Suprapubic skin (tissue), 4 donors: ENCODE measurements at regions not wholly inside any gene's neighbourhood (a gene's known extent, or its start where the extent isn't known, plus 50 kb on each side); places are given as distances from the start of the nearest gene placed in this dataset.

Experiments
- DNase-seq, 2 donors: peaks; one replicate each; pipeline ENCODE4 v3.0.0-alpha.2; 2019; ENCODE audit warnings: low spot score in 2 of 2
- H3K27ac ChIP-seq: fragments of 200-600 bp; sonication (generic); one replicate; pipeline ENCODE4 v1.5.1; 2019
- H3K27me3 ChIP-seq: fragments of 200-600 bp; sonication (generic); one replicate; pipeline ENCODE4 v1.5.1; 2019
- H3K36me3 ChIP-seq: fragments of 200-600 bp; sonication (generic); one replicate; pipeline ENCODE4 v1.5.1; 2019
- H3K4me1 ChIP-seq: fragments of 200-600 bp; sonication (generic); one replicate; pipeline ENCODE4 v1.5.1; 2019
- H3K4me3 ChIP-seq: fragments of 200-600 bp; sonication (generic); one replicate; pipeline ENCODE4 v1.5.1; 2019; ENCODE audit warnings: mild to moderate bottlenecking
- H3K9me3 ChIP-seq: fragments of 200-600 bp; sonication (generic); one replicate; pipeline ENCODE4 v1.5.1; 2019
- CTCF ChIP-seq, 2 donors: fragments of 200-600 bp in 1 of 2; fragments of 450-650 bp in 1 of 2; sonication (generic) in 1 of 2; IDR thresholded peaks; one replicate each; pipeline ENCODE4 v1.5.1; 2016 to 2019; ENCODE audit warnings: antibody characterized with exemption in 2 of 2, mild to moderate bottlenecking in 1 of 2, moderate library complexity in 1 of 2
- EP300 ChIP-seq: sonication (generic); formaldehyde crosslinking; IDR thresholded peaks from one replicate; pipeline ENCODE4 v1.6.1; 2017; ENCODE audit warnings: antibody characterized with exemption
- POLR2A ChIP-seq, 2 donors: fragments of 450-650 bp; IDR thresholded peaks; one replicate each; pipeline ENCODE4 v1.6.1; 2017; ENCODE audit warnings: antibody characterized with exemption in 2 of 2, mild to moderate bottlenecking in 2 of 2, moderate library complexity in 2 of 2
- POLR2AphosphoS5 ChIP-seq, 3 donors: sonication (generic); formaldehyde crosslinking; IDR thresholded peaks; one replicate each; pipeline ENCODE4 v1.6.1; 2017; ENCODE audit warnings: antibody characterized with exemption in 3 of 3
- WGBS: methylation state at CpG from one replicate; pipeline ENCODE4 v1.1.5; 2018; 5-methylcytosine and 5-hydroxymethylcytosine counted together

GRCh38 chr20:48142516-48142773 is 357.2 kb upstream of the SULF2 start:
- H3K27ac ChIP-seq = no peak overlapping the region
- TF ChIP-seq POLR2AphosphoS5 (IDR thresholded peaks at IDR 0.05) (no peak), POLR2A (IDR thresholded peaks at IDR 0.05) (no peak), CTCF (IDR thresholded peaks at IDR 0.05) (no peak), EP300 (no peak)
- no peak for DNase-seq
- peaks cover 16% of the 10 kb centered on the region for H3K27me3 ChIP-seq
- H3K36me3 ChIP-seq = no peaks in the 10 kb centered on the region
- no peak overlapping the region for H3K4me3 ChIP-seq
- H3K4me1 ChIP-seq = no peaks in the 10 kb centered on the region
- 50% methylated on average over 6 of the region's 6 CpGs for WGBS
- H3K9me3 ChIP-seq = no peaks in the 10 kb centered on the region

GRCh38 chr20:48141660-48142515 is 356.6 kb upstream of the SULF2 start:
- WGBS = 67% methylated on average over 5 of the region's 5 CpGs
- Histone ChIP-seq H3K36me3 (no peaks in the 10 kb centered on the region), H3K9me3 (no peaks in the 10 kb centered on the region), H3K4me3 (no peak overlapping the region), H3K27me3 (peaks cover 16% of the 10 kb centered on the region), H3K4me1 (no peaks in the 10 kb centered on the region), H3K27ac (no peak overlapping the region)
- no peak for DNase-seq
- TF ChIP-seq CTCF (IDR thresholded peaks at IDR 0.05) = no peak
- no peak for TF ChIP-seq EP300
- no peak for TF ChIP-seq POLR2A (IDR thresholded peaks at IDR 0.05)
- TF ChIP-seq POLR2AphosphoS5 (IDR thresholded peaks at IDR 0.05) = no peak

- no peak for DNase-seq
- no peak overlapping the region for H3K27ac ChIP-seq
- no peak overlapping the region for H3K4me3 ChIP-seq
- H3K9me3 ChIP-seq = no peaks in the 10 kb centered on the region
- 77% methylated on average over 5 of the region's 6 CpGs for WGBS
- TF ChIP-seq POLR2A (IDR thresholded peaks at IDR 0.05) = no peak
- TF ChIP-seq POLR2AphosphoS5 (IDR thresholded peaks at IDR 0.05) = no peak
- no peak for TF ChIP-seq EP300
- TF ChIP-seq CTCF (IDR thresholded peaks at IDR 0.05) = no peak
- H3K27me3 ChIP-seq = peaks cover 16% of the 10 kb centered on the region
- H3K36me3 ChIP-seq = no peaks in the 10 kb centered on the region
- no peaks in the 10 kb centered on the region for H3K4me1 ChIP-seq
These were observed 354.2 kb upstream of the SULF2 start for GRCh38 chr20:48139262-48140041.

- TF ChIP-seq EP300 (no peak), POLR2A (IDR thresholded peaks at IDR 0.05) (no peak), CTCF (IDR thresholded peaks at IDR 0.05) (no peak), POLR2AphosphoS5 (IDR thresholded peaks at IDR 0.05) (no peak)
- H3K4me1 ChIP-seq = peaks cover 27% of the 10 kb centered on the region
- H3K4me3 ChIP-seq = no peak overlapping the region
- no peak overlapping the region for H3K27ac ChIP-seq
- no peaks in the 10 kb centered on the region for H3K36me3 ChIP-seq
- H3K9me3 ChIP-seq = no peaks in the 10 kb centered on the region
- peaks cover 1% of the 10 kb centered on the region for H3K27me3 ChIP-seq
- DNase-seq = no peak
These were observed 347.6 kb upstream of the SULF2 start for GRCh38 chr20:48132834-48133233.

- Histone ChIP-seq H3K4me1 (peaks cover 35% of the 10 kb centered on the region), H3K27me3 (no peaks in the 10 kb centered on the region), H3K4me3 (no peak overlapping the region), H3K9me3 (no peaks in the 10 kb centered on the region), H3K27ac (no peak overlapping the region), H3K36me3 (no peaks in the 10 kb centered on the region)
- WGBS = 24% methylated on average over 3 of the region's 3 CpGs
- TF ChIP-seq EP300 (no peak), POLR2AphosphoS5 (IDR thresholded peaks at IDR 0.05) (no peak), CTCF (IDR thresholded peaks at IDR 0.05) (no peak), POLR2A (IDR thresholded peaks at IDR 0.05) (no peak)
- DNase-seq = no peak
These were observed 346.3 kb upstream of the SULF2 start for GRCh38 chr20:48131581-48131980.
